NAMALWA (cell line): ENCODE measurements at regions not wholly inside any gene's neighbourhood (a gene's known extent, or its start where the extent isn't known, plus 50 kb on each side); places are given as distances from the start of the nearest gene placed in this dataset.
A peak's percentile ranks its signal among the peaks of the same experiment; 100 is the strongest.

Experiments used
- DNase-seq: peaks from one replicate; pipeline ENCODE4 v3.0.0-alpha.2; 2015; ENCODE audit warnings: low spot score

GRCh38 chr14:96638041-96638855 lies 136.1 kb downstream of the PAPOLA start:
- DNase-seq: no peak

DNA sequence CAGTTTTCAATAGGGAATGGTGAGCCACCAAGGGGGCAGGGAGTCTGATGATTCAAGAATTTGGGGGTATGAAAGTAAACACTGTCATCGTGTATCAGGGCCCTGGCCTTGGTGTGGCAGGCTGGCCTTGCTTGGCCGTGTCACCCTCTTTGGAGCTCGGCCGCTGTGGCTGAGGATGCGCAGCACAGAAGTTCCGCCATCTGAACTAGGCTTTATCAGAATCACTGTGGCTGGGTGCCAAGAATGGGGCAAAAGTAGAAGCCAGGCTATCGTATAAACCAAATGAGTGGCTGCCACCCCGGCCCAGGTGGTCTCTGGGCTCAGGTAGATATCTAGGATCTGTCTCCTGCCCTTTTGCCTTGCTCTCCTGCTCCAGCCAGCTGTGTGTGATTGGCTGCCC lies 137.4 kb downstream of the PAPOLA start:
- DNase-seq: no peak

DNA sequence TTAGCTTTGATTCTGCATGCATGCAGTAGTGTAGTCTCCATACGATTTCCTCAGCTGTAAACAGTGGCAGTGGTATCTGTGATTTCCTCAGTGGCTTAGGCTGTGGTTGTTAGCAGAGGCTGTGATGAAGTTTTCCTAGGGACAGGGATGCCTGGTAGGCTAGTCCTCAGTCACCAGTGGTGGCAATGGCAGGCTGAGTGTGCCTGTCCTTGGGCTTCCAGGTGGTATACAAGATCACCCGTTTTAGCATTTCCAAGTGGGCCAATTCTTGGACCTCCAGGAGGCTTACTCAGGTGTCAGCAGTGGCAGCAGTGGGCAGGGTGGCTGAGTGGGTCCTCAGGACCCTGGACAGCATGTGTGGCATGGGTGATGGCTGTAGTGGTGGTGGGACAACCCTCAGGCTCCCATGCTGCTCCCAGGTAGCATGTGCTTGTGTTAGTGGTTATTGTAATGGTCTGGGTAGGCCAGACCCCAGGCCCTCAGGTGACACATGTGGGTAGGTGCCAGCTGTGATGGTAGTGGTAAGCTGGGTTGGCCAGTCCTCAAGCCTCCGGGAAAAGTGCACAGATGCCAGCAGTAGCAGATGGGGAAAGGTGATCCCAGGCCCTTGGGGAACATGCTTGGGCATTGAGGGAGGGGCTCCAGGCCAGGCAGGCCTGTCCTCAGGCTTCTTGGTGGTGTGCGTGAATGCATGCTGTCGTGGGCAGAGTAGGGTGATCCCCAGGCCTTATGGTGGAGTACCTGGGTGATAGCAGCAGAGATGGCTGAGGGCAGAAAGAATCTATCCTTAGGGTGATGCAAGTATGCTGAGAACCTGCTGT lies 146.5 kb downstream of the PAPOLA start:
- no peak for DNase-seq

DNA sequence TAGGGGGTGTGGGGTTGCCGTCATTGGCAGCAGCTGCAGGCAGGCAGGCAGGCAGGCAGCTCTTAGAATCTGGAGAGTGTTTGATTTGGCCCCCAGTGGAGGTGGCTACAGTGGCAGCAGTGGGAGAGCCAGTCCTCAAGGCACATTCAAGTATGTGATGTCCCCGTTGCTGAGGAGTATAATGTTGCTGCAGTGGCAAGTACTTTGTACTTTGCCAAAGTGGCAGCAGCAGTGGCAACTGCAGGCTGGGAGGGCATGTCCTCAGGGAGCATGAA lies 147.1 kb downstream of the PAPOLA start:
- DNase-seq: no peak

GRCh38 chr14:96653597-96653996 lies 143.6 kb upstream of the VRK1 start:
- DNase-seq: no peak

- no peak for DNase-seq
Measured at GRCh38 chr14:96658611-96659010, 138.6 kb upstream of the VRK1 start.

GRCh38 chr14:96660123-96660522 lies 137.1 kb upstream of the VRK1 start:
- no peak for DNase-seq

DNA sequence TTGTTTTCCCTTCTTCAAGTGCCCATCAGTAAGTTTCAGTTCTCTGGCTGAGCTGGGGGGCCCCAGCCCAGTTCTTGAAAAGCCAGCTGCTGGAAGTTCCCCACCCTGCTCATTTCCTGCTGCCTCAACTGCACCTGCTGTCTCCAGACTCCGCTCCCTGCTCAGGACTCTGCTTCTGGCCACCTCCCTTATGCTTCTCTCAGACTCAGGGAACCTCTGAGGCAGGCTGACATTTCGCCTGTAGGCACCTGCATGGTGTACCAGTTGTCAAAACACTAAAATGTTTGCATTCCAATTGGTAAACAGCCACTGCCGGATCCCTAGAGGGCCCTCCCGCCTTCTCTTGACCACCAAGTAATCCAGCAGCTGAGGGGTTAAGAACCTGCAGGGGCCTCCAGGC lies 136.5 kb upstream of the VRK1 start:
- peak; percentile 51 for DNase-seq

- DNase-seq: no peak
Measured at GRCh38 chr14:96661244-96661969, 135.8 kb upstream of the VRK1 start.

DNA sequence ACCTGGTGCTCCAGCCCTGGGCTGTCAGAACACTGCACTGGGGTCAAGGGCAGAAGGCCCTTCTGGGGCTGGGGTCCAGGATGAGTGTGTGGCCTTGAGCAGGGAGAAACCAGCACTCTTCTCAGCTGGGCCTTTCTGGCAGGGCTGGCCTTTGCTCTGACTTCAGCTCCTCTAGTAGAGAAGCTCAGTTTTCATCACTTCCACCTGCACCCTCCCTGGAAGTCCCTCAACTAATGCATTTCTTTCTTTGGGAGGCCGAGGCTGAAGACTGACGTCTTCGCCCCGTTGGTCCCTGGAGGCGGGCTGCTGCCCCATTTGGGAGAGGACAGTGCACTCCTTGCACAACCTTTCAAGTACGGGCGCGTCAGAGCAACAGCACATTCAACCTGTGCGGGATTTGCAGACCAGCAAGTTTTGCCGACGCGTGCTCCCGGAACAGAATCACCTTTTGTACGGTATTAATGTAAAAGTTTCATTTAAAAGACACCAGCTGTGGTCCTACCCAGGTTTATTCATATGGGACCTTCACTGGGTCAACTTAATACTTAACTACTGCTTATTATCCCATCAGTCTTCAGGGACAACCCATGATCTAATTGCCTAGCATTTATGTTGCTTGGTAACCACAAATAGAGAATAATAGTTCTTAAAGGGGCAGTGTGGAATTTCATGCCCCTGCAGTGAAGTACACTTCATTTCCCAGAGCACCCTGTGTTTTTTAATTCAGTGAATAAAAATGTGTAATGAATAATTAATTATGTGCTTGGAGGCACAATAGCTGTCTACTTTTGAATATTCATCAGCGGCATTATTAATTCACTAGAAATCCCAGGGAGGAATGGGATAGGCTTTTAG lies 134.8 kb upstream of the VRK1 start:
- DNase-seq: no peak

DNA sequence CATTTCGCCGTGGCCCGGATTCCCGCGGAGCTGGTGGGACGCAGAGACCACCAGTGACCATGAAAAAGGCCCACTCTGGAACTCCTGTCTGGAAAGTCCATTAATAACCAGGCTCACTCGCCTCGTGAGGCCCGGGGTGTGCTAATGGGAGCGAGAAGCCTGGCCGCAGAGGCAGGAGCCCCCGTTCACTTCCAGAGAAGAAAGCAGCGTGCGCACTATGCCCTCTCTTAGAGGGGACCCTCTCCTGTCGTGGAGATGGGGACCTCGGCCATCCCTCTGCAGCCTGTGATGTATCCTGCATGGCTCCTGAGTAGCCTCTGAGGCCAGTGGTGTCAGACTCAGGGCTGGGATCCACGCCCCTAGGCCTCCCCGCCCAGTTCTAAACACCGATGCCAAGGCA lies 134.1 kb upstream of the VRK1 start:
- no peak for DNase-seq

GRCh38 chr14:96663491-96664067 lies 133.6 kb upstream of the VRK1 start:
- no peak for DNase-seq

DNA sequence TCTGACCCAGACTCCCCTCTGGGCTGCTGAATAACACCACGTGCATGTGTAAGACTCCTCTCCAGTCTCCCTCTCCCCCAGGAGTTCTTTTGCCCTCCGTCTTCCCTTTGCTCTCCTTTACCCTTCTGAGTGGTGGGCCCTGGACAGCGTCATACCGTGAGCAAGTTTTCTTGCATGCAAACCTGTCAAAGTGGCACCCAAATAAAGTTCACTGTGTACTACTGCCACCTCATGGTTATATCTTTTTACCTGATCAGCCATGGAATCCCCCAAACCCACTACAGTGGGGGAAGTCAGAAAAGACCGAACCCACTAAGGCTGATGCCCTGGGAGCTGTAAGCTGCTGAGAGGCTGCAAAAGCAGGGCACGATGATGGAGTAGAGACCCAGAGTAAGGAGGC lies 131.1 kb upstream of the VRK1 start:
- DNase-seq: peak; percentile 21

DNA sequence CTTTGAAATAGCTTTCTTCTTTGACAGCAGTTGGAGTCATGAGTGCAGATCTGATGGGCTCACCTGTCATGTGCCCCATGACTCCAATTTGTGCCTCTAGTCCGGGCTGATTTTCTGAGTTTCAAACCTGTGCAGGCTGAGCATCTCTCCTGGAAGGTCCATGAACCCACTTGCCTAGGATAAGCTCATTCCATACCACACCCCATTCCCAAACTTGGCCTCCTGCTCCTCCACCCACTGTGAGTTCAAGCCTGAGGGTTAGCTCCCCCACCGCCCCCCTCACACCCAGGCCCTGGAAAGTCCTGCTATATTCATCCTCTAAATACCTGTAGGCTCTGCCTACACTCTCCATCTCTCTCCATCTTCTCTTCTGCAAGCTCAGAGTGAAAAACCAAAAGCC lies 126.8 kb upstream of the VRK1 start:
- no peak for DNase-seq

GRCh38 chr14:96671218-96671617 lies 126.0 kb upstream of the VRK1 start:
- no peak for DNase-seq

DNA sequence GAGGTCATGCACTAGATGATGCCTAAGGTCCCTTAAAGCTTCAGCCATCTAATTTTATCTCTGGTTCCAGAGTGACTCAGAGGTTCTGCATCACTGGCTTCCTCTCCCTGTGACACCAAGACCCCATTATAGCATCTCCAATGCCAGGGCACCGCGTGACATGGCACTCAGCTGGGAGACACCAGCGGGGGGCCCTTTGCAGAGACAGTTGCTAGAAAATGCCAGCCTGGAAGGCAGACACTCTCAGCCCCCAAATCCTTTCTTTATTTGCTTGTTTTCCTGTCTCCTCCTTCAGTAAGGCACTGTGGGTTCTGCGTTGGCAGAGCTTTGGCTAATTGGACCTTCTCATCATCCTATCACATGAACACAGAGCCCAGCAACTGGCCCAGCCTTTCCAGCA lies 123.5 kb upstream of the VRK1 start:
- no peak for DNase-seq

GRCh38 chr14:96674121-96674520 lies 123.1 kb upstream of the VRK1 start:
- no peak for DNase-seq

- DNase-seq: no peak
Measured at GRCh38 chr14:96676166-96676565, 121.0 kb upstream of the VRK1 start.

DNA sequence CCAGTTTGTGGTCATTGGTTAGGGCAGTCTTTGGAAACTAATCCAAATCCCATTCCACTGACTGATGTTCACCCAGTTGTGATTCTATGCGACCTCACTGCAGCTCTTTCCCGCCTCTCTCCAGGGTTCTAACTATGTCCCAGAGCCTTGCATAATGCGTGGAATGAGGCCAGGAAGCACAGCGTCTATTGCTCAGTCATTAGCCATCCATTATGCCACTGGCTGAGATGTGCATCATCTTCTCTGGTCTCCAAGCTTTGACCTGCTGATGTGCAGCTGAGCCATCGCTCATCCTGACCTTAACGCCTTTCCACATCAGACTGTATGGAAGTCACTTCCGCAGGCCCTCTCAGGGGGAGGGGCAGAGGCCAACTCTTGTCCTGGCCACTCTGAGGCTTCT lies 115.4 kb upstream of the VRK1 start:
- no peak for DNase-seq

DNA sequence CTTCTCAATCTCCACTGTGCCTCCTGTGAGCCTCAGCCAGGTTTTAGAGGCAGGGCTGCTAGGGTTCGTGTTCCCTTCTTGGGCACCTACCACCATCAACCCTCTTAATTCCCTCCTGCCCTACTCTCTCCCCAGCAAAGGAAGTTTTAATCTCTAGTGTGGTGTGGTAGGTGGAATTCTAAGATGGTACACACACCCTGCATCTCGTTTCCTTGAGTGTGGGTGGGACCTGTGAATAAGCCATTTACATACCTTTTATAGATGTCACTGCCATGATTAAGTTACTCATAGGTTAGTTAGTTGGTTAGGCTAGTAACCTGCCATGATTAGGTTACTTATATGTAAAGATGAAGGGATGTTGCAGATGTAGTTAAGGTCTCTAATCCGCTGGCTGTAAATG lies 114.8 kb upstream of the VRK1 start:
- DNase-seq: no peak

- no peak for DNase-seq
Measured at GRCh38 chr14:96683562-96684289, 113.5 kb upstream of the VRK1 start.
